M059J (cell line): ENCODE measurements at regions not wholly inside any gene's neighbourhood (a gene's known extent, or its start where the extent isn't known, plus 50 kb on each side); places are given as distances from the start of the nearest gene placed in this dataset.

ENCODE experiments used
- DNase-seq: peaks from one replicate; pipeline ENCODE4 v3.0.0-alpha.2; 2012; ENCODE audit warnings: low read depth

- no peak for DNase-seq
Measured at GRCh38 chrX:5536261-5536660, 692.4 kb downstream of the NLGN4X start.

GRCh38 chrX:5528057-5528456 is 700.6 kb downstream of the NLGN4X start:
- no peak for DNase-seq

GRCh38 chrX:5526191-5526590 is 702.5 kb downstream of the NLGN4X start:
- DNase-seq, result no peak

GRCh38 chrX:5490786-5491563 is 737.7 kb downstream of the NLGN4X start:
- no peak for DNase-seq

DNA sequence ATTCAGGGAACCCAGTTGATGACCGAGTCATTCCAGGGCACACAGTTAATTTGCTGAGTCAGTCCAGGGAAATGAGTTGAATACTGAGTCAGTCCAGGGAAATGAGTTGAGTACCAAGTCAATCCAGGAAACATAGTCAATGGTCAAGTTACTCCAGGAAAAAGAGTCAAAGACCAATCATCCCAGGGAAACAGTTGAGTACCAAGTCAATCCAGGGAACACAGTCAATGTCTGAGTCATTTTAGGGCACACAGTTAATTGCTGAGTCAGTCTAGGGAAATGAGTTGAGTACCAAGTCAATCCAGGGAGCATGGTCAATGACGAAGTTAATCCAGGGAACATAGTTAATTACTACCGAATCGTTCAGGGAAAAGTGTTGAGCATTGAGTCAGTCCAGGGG is 754.4 kb downstream of the NLGN4X start:
- no peak for DNase-seq

- DNase-seq, result no peak
Measured at GRCh38 chrX:5458300-5458842, 770.3 kb downstream of the NLGN4X start.

GRCh38 chrX:5449323-5449722 is 779.3 kb downstream of the NLGN4X start:
- no peak for DNase-seq

GRCh38 chrX:5431823-5432222 is 796.8 kb downstream of the NLGN4X start:
- DNase-seq, result no peak

DNA sequence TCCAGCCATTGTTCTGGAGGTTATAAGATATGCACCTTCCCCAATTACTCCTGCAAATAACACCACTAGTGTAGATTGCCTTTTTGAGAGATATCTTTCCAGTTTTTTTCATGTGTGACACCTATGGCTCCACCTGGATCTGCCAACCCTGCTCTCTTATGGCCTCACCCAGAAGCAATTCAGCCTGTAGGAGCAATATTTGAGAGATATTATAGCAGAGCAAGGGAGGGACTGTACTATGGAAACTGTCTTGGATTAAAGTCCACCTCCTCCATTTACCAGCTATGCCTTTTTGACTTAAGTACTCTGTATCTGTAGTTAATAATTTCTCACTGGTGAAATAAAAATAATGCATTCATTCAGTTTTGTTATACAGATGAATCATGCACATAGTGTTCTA is 803.5 kb downstream of the NLGN4X start:
- no peak for DNase-seq

- DNase-seq, result no peak
Measured at GRCh38 chrX:5417381-5417780, 811.3 kb downstream of the NLGN4X start.

DNA sequence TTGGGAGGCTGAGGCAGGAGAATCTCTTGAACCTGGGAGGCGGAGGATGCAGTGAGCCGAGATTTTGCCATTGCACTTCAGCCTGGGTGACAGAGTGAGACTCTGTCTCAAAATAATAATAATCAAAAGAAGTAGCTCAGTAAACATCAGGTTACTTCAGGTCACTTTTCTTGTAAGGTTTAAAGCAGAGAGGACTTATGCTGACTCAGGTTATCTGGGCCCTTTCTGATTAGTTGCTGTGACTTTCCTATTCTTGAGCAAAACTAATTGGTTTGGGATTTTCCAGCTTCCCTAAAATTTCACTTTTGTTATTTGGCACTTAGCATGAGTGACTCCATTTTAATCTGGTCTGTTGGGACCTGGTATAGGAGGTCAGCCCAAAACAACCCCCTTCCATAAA is 812.9 kb downstream of the NLGN4X start:
- DNase-seq, result no peak

DNA sequence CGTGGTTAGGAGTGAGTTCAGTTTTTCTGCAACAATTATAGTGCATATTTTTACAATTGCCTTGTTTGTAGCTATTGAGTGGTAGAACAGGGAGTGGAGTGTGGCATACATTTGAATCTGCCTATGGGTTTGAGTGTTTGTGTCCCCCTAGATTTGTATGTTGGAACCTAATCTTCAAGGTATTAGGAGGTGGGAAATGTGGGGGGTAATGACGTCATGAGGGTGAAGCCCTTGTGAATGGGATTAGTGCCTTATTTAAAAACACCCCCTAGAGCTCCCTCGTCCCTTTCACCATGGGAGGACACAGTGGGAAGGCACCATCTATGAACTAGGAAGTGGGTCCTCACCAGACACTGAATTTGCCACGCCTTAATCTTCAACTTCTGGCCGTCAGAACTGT is 819.6 kb downstream of the NLGN4X start:
- DNase-seq, result no peak

- DNase-seq, result no peak
Measured at GRCh38 chrX:5402461-5402860, 826.2 kb downstream of the NLGN4X start.

DNA sequence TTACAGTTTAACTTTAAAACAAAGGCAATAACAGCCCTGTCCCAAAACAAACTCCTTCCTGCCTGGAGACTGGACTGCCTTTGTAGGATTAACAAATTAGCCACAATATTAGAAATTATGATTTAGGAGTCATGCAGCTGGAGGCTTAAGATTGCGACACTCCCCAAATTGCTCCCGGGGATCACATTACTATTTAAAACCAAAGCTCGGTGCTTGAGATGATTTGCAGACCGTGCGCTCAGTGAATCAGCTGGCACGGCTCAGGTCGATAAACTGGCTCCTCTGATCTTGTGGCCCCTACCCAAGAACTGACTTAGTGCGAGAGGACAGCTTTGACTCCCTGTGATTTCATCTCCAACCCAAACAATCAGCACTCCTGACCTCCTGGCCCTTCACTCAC is 829.3 kb downstream of the NLGN4X start:
- DNase-seq, result no peak

- no peak for DNase-seq
Measured at GRCh38 chrX:5397409-5397808, 831.3 kb downstream of the NLGN4X start.

DNA sequence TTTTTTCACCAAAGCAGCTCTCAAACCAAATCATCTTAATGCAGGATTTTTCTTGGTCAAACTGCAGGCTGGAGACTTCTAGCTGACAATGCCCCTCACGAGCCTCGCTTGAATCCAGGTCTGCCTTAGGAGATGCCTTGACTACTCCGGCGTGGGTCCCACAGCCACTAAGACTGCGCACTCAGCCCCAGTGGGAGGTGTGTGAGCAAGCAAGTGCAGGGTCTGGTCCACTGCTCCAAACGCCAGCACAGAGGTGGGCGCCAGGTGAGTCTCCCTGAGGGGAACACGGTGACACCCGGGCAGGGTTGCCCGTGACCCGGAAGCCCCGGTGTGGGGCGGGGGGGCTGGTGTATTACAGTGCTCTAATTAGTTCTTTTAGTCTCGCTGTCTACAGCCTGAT is 838.3 kb downstream of the NLGN4X start:
- DNase-seq, result no peak

DNA sequence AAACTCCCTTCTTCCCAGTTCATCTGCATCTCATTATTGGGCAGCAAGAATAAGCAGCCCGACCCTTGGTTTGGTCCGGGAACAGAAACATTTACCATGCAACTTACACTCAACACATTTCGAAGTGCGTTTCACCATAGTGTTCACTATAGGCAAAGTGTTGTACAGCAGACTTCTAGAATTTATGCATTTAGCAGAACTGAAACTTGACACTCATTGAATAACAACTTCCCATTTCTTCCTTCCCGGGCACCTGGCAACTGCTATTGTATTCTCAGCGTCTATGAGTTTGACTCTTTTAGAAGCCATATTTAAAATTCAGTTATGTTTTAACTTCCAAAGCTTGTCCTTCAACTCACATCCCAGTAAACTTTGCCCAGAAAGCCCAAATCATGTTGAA is 840.6 kb downstream of the NLGN4X start:
- no peak for DNase-seq

- DNase-seq, result no peak
Measured at GRCh38 chrX:5380426-5380825, 848.2 kb downstream of the NLGN4X start.

DNA sequence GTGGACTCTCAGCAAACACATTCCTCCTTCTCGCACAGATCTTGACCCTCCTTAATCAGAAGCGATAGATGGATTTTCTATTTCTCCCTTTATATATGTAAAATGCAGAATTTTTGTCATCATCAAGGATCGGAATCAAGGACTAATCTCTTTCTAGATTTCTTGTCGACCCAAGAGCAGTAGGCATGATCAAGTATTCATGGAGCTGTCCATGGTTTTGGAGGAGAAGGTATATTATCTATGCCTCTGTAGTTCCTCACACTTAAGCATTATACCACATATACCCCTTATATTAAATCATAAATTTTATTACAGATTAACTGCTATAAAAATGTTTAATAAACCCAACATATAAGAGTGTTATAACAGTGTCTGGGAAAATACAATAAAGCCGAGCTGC is 886.8 kb downstream of the NLGN4X start:
- no peak for DNase-seq

DNA sequence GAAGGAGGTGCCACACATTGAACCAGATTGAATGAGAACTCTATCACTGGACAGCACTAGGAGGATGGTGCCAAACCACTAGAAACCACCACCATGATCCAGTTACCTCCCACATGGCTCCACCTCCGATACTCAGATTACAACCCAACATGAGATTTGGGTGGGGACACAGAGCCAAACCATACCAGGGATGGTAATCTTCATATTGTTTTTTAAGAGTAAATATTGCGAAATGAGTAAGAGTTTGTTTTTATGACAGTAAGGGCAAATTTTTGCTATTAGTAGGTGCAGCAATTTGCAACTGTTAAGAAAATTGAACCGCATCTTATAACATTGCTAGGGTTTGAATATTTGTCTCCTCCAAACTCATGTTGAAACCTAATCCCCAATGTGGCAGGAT is 891.5 kb downstream of the NLGN4X start:
- no peak for DNase-seq

DNA sequence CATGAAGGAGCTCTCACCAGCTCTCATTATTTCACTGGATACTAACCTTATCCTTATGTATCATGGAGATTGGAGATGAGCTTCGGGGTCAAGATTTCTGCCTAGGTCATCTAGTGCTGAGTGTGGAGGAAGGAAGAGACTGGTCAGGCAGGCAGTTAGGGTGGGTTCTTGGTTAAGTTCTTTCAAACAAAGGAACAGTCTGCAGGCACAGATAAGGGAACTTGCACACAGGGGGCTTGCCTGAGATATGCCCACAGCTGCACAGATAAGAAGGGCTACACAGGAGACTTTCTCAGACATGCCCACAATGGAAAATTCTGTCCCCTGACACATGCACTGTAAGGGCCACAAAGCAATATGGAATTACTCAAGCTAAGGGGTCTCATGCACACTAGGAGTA is 904.1 kb downstream of the NLGN4X start:
- no peak for DNase-seq

GRCh38 chrX:5314148-5314547 is 914.5 kb downstream of the NLGN4X start:
- no peak for DNase-seq

DNA sequence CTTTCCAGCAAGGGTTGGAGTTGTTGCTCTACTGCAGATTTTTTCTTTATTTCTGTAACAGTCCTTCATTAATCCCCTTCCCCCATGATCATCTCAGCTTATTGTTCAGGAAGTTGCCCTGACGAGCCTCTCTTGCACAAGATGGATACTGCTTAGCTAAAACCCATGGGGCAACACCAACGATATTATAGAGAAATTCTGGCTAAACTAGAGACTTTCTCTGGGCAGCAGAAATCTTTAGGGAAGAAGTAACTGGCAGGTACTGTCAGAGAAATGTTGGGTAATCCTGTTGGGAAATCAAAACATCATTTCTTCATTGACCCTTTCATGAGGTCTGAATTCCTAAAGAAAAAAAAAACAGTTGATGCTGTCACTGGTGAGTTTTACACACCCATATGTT is 921.3 kb downstream of the NLGN4X start:
- DNase-seq, result no peak

DNA sequence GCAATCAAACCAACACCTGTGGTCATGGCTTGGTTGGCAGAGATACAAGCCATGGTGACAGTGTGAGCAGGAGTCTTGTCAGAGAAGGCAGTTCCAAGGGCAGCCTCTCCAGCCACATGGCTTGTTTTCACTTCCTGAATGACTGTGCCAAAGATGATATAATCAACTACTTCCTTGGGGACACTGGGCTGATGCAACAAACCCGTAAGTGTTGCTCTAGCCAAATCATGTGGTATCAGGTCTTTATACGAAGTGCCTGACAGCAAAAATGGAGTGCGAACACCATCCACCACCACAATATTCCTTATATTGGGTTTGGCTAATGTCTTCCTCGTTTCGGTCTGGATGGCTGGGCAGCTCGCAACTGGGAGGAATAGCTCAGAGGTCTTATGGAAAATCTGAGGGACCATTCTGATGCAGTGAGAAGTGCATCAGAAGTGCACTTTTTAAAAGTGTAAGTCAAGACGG is 922.0 kb downstream of the NLGN4X start:
- DNase-seq, result no peak
